Kasumi-1 (cell line): ENCODE measurements at regions not wholly inside any gene's neighbourhood (a gene's known extent, or its start where the extent isn't known, plus 50 kb on each side); places are given as distances from the start of the nearest gene placed in this dataset.
A peak's percentile ranks its signal among the peaks of the same experiment; 100 is the strongest.

Source experiments
- DNase-seq, 2 experiments: peaks; one replicate each; lab custom pipeline; 2025; lab: John Stamatoyannopoulos, UW

- DNase-seq = no peak
Observed at GRCh38 chr6:91646649-91647048, 1059.8 kb upstream of the MAP3K7 start.

DNA sequence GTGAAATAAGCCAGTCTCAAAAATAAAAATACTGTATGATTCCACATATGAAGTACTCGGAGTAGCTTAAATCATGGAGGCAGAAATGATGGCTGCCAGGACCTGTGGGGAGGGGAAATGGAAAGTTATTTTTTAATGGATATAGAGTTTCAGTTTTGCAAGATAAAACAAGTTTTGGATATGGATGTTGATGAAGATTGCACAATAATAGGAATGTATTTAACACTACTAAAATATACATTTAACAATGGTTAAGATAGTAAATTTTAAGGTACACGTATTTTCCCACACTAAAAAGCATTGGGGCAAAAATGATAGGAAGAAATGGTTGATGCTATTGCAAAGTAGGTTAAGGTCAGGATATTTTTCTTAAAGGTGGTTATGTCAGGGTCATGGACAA lies 1058.9 kb upstream of the MAP3K7 start:
- DNase-seq = no peak

DNA sequence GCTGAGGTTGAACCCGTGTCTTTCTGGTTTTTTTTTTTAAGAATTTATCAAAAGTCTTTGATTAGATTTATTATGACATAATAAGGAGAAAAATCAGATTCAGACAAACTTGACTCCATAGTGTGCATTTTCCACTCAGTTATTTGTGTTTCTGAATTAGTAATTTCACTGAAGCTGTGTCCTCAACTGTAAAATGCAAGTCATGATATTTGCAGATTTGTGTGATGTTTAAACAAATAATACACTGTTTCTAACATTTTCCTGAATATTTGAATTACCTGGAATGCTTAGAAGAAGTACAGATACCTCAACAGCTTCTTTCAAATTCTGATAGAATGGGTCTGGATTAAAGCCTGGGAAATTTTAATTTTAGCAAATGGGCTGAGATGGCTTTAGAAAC lies 1050.3 kb upstream of the MAP3K7 start:
- no peak for DNase-seq

DNA sequence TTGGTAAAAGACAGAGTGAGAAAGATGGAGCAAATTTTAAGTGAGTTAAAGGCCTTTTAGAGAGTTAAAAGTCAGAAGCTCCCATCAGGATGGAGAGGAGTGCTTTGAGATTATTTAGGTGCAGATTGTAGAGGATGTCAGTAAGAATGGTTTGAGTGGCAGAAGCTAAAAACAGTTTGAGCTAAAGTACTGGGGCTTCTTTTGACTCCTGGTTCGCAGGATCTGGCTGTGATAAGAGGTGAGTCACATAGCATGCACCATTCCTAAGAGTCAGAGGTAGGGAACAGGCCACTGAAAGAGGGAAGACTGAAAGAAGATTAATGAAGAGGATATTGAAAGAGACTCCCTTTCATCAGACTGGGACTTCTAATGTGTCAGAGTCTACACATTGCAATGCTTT lies 1047.9 kb upstream of the MAP3K7 start:
- no peak for DNase-seq

GRCh38 chr6:91633374-91634111 lies 1046.7 kb upstream of the MAP3K7 start:
- no peak for DNase-seq

DNA sequence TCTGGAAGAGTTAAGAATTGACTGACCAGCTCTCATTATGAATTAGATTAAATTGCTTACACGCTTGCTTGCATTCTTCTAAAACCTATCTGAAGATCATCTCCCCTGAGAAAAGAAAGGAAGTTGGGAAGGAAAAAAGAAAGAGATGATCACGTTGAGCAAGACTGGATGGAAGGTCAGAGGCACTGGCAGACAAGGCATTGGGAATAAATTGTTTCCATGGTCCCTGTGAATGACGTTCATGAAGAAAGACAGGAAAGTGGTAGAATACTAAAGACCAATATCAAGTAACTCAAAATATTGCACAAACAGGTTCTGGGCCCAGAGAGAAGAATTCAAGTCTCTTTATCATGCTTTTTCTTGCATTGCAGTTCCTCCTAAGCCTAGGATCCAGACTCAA lies 1045.4 kb upstream of the MAP3K7 start:
- no peak for DNase-seq

DNA sequence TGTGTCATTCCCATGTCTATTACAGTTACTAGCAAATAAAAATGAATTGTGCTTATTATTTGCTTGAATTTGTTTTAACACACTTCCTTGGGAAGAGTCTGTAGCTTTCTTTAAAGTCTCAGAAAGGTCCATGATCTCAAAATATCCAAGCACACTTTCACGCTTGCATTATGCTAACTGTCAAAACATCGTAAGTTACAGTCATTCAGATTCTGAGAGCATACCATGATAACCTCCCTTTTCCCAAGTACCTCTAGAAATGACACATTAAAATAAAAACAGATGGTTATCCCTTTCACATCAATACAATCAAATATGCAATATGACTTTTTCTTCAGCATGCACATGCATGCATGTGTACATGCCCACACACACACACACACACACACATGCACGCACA lies 1044.4 kb upstream of the MAP3K7 start:
- DNase-seq = no peak

DNA sequence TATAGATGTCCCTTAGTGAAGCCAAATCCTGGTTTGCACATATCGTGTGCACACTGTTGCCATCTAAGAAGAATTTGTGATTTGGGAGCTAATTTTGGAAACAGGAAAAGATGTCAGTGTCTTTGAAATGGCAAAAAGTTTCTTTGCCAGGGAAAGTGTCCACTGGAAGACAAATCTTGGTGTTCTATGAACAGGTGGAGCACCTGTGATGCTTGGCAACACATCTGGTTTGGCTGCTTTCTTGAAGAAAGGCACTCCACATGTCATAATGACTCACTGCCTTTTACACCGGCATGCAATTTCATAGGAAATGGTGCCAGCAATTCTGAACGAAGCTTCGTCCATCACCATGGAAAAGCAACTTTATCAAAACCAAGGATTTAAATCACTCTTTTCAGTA lies 1040.0 kb upstream of the MAP3K7 start:
- DNase-seq = no peak

DNA sequence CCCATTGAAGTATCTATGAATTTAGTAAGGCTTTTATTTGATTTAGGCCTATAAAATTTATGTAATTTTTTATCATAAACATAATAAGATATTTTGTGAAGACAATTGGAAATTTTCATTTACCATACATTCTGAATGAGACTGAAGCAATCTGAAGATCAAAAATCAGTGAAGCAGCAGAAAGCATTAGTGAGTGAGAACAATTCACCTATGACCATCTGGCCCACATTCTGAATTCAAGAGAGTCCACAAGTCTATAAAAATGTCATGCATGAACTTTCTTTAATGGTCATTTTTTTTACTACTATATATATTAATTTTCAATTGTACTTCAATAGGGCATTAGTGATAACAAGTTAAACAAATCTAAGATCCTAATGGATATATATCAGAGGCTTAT lies 1026.6 kb upstream of the MAP3K7 start:
- DNase-seq = no peak

- no peak for DNase-seq
Observed at GRCh38 chr6:91611190-91611589, 1024.3 kb upstream of the MAP3K7 start.

GRCh38 chr6:91608428-91608827 lies 1021.6 kb upstream of the MAP3K7 start:
- no peak for DNase-seq

- DNase-seq = no peak
Observed at GRCh38 chr6:91606148-91606901, 1019.5 kb upstream of the MAP3K7 start.

- DNase-seq = peak; percentile 65 to 72
Observed at GRCh38 chr6:91600561-91600960, 1013.7 kb upstream of the MAP3K7 start.

- DNase-seq = no peak
Observed at GRCh38 chr6:91590191-91590590, 1003.3 kb upstream of the MAP3K7 start.

- DNase-seq = no peak
Observed at GRCh38 chr6:91580635-91581034, 993.8 kb upstream of the MAP3K7 start.

DNA sequence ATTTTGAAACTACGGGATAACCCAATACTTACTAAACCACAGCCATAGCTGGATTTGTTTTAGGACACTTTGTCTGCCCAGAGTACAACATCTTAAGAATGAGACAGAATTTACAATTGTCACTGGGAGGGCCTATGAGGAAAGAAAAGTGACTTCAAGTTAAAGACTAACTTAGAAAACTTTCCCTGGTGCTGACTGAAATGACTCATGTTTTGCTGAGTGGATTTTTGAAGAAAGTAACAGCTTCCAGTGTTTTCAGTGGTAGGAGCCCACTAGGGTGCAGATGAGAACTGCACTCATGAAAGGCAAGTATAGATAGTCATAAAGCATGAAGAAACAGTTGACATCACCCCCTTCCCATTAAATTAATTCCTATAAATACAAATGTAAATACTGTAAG lies 988.2 kb upstream of the MAP3K7 start:
- no peak for DNase-seq

- no peak for DNase-seq
Observed at GRCh38 chr6:91573826-91574416, 987.0 kb upstream of the MAP3K7 start.

- DNase-seq = no peak
Observed at GRCh38 chr6:91572878-91573277, 986.0 kb upstream of the MAP3K7 start.

DNA sequence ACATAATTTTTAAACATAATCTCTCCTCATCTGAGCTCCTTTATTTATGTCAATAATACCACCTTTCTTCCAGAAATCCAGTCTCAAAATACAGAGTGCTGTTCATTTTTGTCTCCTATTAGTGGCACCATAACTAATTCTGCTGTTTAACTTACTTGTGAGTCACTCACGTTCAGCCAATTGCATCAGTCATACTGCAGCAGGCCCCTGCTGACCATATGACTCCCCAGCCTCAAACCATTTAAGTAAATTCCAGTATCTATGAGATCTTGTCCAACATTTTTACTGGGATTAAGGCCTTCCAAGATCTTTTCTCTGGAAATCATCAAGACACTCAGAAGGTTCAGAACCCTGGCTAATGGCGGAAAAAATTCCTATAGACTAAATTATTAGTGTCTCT lies 982.2 kb upstream of the MAP3K7 start:
- no peak for DNase-seq

- no peak for DNase-seq
Observed at GRCh38 chr6:91566467-91566866, 979.6 kb upstream of the MAP3K7 start.

GRCh38 chr6:91565207-91565606 lies 978.3 kb upstream of the MAP3K7 start:
- DNase-seq = no peak

- DNase-seq = no peak
Observed at GRCh38 chr6:91562955-91563354, 976.1 kb upstream of the MAP3K7 start.

GRCh38 chr6:91560409-91560808 lies 973.5 kb upstream of the MAP3K7 start:
- no peak for DNase-seq
